Mammary epithelial cell (primary cell): ENCODE measurements at regions not wholly inside any gene's neighbourhood (a gene's known extent, or its start where the extent isn't known, plus 50 kb on each side); places are given as distances from the start of the nearest gene placed in this dataset.

Source experiments
- CTCF ChIP-seq, 2 donors: IDR thresholded peaks in 1 of 2; conservative IDR thresholded peaks in 1 of 2; 2 replicates each; pipeline ENCODE4 v1.5.1; 2011 to 2012; ENCODE audit warnings: inconsistent platforms in 2 of 2, low read length in 2 of 2, mild to moderate bottlenecking in 2 of 2, control low read depth in 1 of 2, low read depth in 1 of 2; ENCODE audit not compliant: insufficient read depth in 1 of 2; ENCODE audit errors: extremely low read depth in 1 of 2
- EZH2 ChIP-seq: IDR thresholded peaks from 2 replicates; pipeline ENCODE4 v1.6.1; 2012; ENCODE audit warnings: low read length, inconsistent platforms, borderline replicate concordance

GRCh38 chr2:228540976-228541375, 359.5 kb upstream of the SPHKAP start:
- TF ChIP-seq EZH2: no peak
- no peak for TF ChIP-seq CTCF (conservative IDR thresholded peaks at IDR 0.05 in 1 of 2, IDR thresholded peaks at IDR 0.05 in 1 of 2; ENCODE audit: extremely low read depth in 1 of 2, insufficient read depth in 1 of 2, low read depth in 1 of 2, low read length in 2 of 2)
